ENCODE measurements at regions not wholly inside any gene's neighbourhood (a gene's known extent, or its start where the extent isn't known, plus 50 kb on each side); places are given as distances from the start of the nearest gene placed in this dataset.

DNA sequence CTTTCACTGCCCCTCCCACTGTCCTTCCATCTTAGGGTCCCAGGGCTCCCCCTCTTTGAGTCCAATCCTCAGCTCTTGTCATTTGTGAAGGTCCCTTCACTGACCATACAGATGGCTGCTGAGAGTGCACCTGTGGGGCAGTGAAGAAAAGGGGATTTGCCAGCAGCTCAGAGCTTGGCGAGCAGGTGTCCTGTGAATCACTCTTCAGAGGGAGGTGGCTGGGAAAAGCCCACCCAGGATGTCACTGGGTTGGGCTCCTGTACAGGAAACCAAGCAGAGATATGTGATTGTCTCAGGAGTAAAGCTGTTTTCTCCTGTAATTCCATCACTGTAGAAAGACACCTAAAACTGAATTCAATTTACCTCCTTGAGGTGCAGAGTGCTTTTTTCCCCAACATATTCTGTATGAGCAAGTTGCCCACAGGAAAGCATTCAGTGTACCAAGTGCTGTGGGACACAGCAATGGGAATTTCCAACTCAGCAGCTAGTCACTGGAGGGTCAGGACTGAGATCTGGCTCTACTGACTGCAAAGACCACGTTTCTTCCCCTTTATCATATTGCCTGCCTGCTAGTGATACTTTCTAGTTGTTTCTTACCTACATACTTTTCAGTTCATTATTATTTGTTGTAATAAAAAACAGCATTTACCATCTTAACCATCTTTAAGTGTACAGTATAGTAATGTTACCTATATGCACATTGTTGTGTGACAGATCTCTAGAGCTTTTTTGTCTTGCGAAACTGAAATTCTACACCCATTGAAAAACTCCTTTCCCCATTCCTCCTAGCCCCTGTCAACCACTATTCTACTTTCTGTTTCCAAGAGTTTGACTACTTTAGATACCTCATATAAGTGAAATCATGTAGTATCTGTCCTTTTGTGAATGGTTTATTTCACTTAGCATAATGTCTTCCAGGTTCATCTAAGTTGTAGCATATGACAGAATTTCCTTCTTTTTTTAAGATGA lies 239.1 kb downstream of the TSN start:
- Histone ChIP-seq H3K27ac (ENCODE audit: low read depth in 2 of 2, low read length in 2 of 2) (no peak overlapping the region), H3K36me3 (ENCODE audit: control insufficient read depth in 2 of 3, insufficient read depth in 3 of 3, low read length in 3 of 3) (no peaks in the 10 kb centered on the region), H3K27me3 (ENCODE audit: control insufficient read depth, insufficient read depth, low read length) (no peaks in the 10 kb centered on the region), H3K4me3 (ENCODE audit: low read length in 3 of 3) (no peak overlapping the region), H3K9me3 (ENCODE audit: control insufficient read depth in 2 of 3, insufficient read depth in 1 of 3, low read length in 3 of 3) (no peaks in the 10 kb centered on the region), H3K4me1 (ENCODE audit: control insufficient read depth in 2 of 3, insufficient read depth in 2 of 3, low read depth in 1 of 3, low read length in 3 of 3) (peaks cover 3 to 8% (median 4%) of the 10 kb centered on the region in 3 donors), H3K9ac (ENCODE audit: low read length in 3 of 3) (no peak overlapping the region)
- DNase-seq (no peak), FAIRE-seq (no peak)
- intact Hi-C loops (cut with DNase I), result no loop called here
- TF ChIP-seq, protein P1, sequence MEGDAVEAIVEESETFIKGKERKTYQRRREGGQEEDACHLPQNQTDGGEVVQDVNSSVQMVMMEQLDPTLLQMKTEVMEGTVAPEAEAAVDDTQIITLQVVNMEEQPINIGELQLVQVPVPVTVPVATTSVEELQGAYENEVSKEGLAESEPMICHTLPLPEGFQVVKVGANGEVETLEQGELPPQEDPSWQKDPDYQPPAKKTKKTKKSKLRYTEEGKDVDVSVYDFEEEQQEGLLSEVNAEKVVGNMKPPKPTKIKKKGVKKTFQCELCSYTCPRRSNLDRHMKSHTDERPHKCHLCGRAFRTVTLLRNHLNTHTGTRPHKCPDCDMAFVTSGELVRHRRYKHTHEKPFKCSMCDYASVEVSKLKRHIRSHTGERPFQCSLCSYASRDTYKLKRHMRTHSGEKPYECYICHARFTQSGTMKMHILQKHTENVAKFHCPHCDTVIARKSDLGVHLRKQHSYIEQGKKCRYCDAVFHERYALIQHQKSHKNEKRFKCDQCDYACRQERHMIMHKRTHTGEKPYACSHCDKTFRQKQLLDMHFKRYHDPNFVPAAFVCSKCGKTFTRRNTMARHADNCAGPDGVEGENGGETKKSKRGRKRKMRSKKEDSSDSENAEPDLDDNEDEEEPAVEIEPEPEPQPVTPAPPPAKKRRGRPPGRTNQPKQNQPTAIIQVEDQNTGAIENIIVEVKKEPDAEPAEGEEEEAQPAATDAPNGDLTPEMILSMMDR (IDR thresholded peaks at IDR 0.05; ENCODE audit: borderline replicate concordance, extremely low read depth, insufficient read depth), result no peak

DNA sequence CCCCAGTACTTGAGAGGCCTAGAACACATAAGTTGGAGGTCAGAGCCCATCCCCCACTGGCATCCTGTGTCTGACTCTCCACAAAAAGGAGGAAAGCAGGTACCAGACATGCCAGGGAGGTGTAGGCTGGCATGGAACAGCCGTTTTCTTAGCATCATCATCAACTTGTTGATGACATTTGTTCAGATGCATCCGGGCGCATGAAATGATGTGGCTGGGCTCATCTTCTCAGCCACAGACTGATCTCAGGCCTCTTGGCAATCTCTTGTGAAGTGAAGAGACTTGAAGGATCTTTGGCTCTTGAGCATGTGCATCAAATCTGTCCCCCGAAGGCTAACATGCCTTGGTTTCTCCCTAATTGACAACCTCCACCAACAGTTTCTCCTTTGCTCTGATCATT lies 243.3 kb downstream of the TSN start:
- TF ChIP-seq, protein P1 (IDR thresholded peaks at IDR 0.05; ENCODE audit: borderline replicate concordance, extremely low read depth, insufficient read depth), result no peak
- H3K9me3 ChIP-seq (ENCODE audit: control insufficient read depth in 2 of 3, insufficient read depth in 1 of 3, low read length in 3 of 3), result no peaks in the 10 kb centered on the region
- peaks cover 3 to 7% (median 4%) of the 10 kb centered on the region in 3 donors for H3K4me1 ChIP-seq (ENCODE audit: control insufficient read depth in 2 of 3, insufficient read depth in 2 of 3, low read depth in 1 of 3, low read length in 3 of 3)
- no peak overlapping the region for H3K4me3 ChIP-seq (ENCODE audit: low read length in 3 of 3)
- intact Hi-C loops (cut with DNase I), result no loop called here
- H3K27ac ChIP-seq (ENCODE audit: low read depth in 2 of 2, low read length in 2 of 2), result no peak overlapping the region
- no peaks in the 10 kb centered on the region for H3K36me3 ChIP-seq (ENCODE audit: control insufficient read depth in 2 of 3, insufficient read depth in 3 of 3, low read length in 3 of 3)
- DNase-seq (no peak), FAIRE-seq (no peak)
- H3K27me3 ChIP-seq (ENCODE audit: control insufficient read depth, insufficient read depth, low read length), result no peaks in the 10 kb centered on the region
- H3K9ac ChIP-seq (ENCODE audit: low read length in 3 of 3), result no peak overlapping the region

DNA sequence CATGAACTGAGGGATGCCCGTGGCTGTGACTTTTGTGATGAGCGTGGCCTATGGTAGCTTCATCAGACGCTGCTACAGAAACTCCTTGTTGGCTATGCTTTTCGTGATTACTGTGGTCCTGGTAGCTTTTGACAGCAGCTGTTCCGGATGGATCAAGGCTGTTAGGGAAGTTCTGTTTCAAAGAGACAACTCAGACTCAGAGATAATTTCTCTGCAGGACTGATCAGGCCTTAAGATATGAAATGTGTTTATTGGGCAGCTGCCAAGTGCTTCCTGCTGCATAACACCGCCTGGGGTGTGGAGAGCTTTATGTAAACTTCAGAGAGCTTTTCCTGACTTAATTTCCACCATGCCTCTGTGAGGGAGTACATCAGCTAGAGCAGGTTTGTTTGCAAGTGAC lies 243.8 kb downstream of the TSN start:
- Histone ChIP-seq H3K9ac (ENCODE audit: low read length in 3 of 3) (no peak overlapping the region), H3K4me1 (ENCODE audit: control insufficient read depth in 2 of 3, insufficient read depth in 2 of 3, low read depth in 1 of 3, low read length in 3 of 3) (peaks cover 3 to 7% (median 4%) of the 10 kb centered on the region in 3 donors), H3K27me3 (ENCODE audit: control insufficient read depth, insufficient read depth, low read length) (no peaks in the 10 kb centered on the region), H3K27ac (ENCODE audit: low read depth in 2 of 2, low read length in 2 of 2) (no peak overlapping the region), H3K9me3 (ENCODE audit: control insufficient read depth in 2 of 3, insufficient read depth in 1 of 3, low read length in 3 of 3) (no peaks in the 10 kb centered on the region), H3K36me3 (ENCODE audit: control insufficient read depth in 2 of 3, insufficient read depth in 3 of 3, low read length in 3 of 3) (no peaks in the 10 kb centered on the region), H3K4me3 (ENCODE audit: low read length in 3 of 3) (no peak overlapping the region)
- peak in 1 of 5 donors; percentile 78 for DNase-seq
- FAIRE-seq, result no peak
- intact Hi-C loops (cut with DNase I), result no loop called here
- TF ChIP-seq, protein P1 (IDR thresholded peaks at IDR 0.05; ENCODE audit: borderline replicate concordance, extremely low read depth, insufficient read depth), result no peak
